HepG2 (cell line): ENCODE measurements at regions not wholly inside any gene's neighbourhood (a gene's known extent, or its start where the extent isn't known, plus 50 kb on each side); places are given as distances from the start of the nearest gene placed in this dataset.

Experiments used
- DR1 ChIP-seq: sonication (generic); formaldehyde crosslinking; IDR thresholded peaks from 2 replicates; pipeline ENCODE4 v1.8.0; 2021; ENCODE audit warnings: mild to moderate bottlenecking, missing genetic modification reagents, inconsistent platforms
- PHF8 ChIP-seq: sonication (generic); formaldehyde crosslinking; IDR thresholded peaks from 2 replicates; pipeline ENCODE4 v1.5.0; 2020; ENCODE audit warnings: missing genetic modification reagents
- SRF ChIP-seq: IDR thresholded peaks from 2 replicates; pipeline ENCODE4 v1.6.1; 2011; ENCODE audit warnings: mild to moderate bottlenecking, low read depth, low read length, moderate library complexity
- ZNF615 ChIP-seq: sonication (generic); formaldehyde crosslinking; IDR thresholded peaks from 2 replicates; pipeline ENCODE4 v1.5.0; 2020; ENCODE audit warnings: mild to moderate bottlenecking, missing genetic modification reagents, borderline replicate concordance
- ZNF713 ChIP-seq: sonication (generic); formaldehyde crosslinking; IDR thresholded peaks from 2 replicates; pipeline ENCODE4 v1.4.0; 2020; ENCODE audit warnings: mild to moderate bottlenecking, missing genetic modification reagents
- ZSCAN21 ChIP-seq: sonication (generic); formaldehyde crosslinking; IDR thresholded peaks from 2 replicates; pipeline ENCODE4 v1.8.0; 2022; ENCODE audit warnings: mild to moderate bottlenecking, missing genetic modification reagents, moderate library complexity, borderline replicate concordance

DNA sequence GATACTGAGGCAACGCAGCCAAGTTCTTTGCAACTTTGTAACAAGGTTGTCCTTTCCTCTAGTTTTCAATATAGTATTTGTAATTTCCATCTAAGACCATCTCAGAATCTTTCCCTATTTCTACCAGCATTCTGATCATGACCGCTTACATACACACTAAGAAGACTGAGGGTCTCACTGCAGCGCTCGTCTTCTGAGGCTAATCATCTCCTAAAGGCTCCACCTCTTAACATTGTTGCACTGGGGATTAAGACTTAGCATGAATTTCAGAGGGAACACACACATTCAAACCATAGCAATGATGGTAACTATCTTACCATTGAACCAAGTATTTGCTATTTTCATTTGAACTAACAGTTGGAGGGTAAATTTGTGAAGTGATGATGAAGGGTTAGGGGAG is 463.3 kb upstream of the CCDC54 start:
- no peak for TF ChIP-seq SRF
- TF ChIP-seq DR1 (CRISPR knock-in tag): no peak
- TF ChIP-seq ZNF615 (CRISPR knock-in tag): no peak
- no peak for TF ChIP-seq ZNF713 (CRISPR knock-in tag)
- no peak for TF ChIP-seq ZSCAN21 (CRISPR knock-in tag)
- no peak for TF ChIP-seq PHF8 (CRISPR knock-in tag)
